Esophagus muscularis mucosa (tissue), 3 donors: ENCODE measurements at regions not wholly inside any gene's neighbourhood (a gene's known extent, or its start where the extent isn't known, plus 50 kb on each side); places are given as distances from the start of the nearest gene placed in this dataset.

Source experiments
- POLR2A ChIP-seq: fragments of 450-650 bp; IDR thresholded peaks from one replicate; pipeline ENCODE4 v1.6.1; 2017; ENCODE audit warnings: antibody characterized with exemption, moderate library complexity, mild to moderate bottlenecking, low read depth
- TF ChIP-seq, protein P1 (sequence below), 3 experiments: fragments of 200-600 bp in 2 of 3; fragments of 450-650 bp in 1 of 3; sonication (generic) in 2 of 3; IDR thresholded peaks; one replicate each; pipeline ENCODE4 v1.5.1; 2017 to 2019; ENCODE audit warnings: antibody characterized with exemption in 3 of 3, mild to moderate bottlenecking in 2 of 3, moderate library complexity in 1 of 3

DNA sequence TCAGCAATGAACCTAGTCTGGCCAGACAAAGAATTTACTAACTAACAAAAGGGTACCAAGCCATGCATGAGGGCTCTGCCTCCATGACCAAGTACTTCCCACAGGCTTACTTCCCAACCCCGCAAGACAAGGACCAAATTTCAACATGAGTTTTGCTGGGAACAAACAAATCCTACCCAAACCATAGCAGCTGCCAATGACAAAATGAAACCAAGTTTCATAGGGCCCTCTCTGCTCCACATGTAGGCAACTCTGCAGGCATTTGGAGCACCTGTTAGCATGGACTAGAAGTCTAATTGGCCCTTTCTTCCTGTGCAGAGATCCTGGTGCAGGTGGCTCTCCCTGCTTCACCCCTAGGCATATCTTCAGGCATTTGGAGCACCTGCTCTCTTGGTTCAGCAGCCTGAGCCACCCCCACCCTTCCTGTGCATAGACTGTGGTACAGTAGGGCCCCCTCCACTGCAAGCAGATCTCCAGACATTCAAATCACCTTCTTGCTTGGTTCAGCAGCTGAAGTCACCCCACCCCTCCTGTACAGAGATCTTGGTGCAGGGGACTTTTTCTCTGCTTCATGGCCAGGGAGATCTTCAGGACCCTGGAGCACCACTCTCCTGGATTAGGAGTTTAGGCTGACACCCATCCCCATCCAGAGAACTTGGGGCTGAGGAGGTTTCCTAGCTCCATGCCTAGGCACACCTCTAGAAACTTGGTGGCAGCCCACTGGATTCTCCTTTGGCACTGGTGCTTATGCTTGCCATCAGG is 308.7 kb downstream of the RPAP3 start:
- TF ChIP-seq, protein P1, sequence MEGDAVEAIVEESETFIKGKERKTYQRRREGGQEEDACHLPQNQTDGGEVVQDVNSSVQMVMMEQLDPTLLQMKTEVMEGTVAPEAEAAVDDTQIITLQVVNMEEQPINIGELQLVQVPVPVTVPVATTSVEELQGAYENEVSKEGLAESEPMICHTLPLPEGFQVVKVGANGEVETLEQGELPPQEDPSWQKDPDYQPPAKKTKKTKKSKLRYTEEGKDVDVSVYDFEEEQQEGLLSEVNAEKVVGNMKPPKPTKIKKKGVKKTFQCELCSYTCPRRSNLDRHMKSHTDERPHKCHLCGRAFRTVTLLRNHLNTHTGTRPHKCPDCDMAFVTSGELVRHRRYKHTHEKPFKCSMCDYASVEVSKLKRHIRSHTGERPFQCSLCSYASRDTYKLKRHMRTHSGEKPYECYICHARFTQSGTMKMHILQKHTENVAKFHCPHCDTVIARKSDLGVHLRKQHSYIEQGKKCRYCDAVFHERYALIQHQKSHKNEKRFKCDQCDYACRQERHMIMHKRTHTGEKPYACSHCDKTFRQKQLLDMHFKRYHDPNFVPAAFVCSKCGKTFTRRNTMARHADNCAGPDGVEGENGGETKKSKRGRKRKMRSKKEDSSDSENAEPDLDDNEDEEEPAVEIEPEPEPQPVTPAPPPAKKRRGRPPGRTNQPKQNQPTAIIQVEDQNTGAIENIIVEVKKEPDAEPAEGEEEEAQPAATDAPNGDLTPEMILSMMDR (IDR thresholded peaks at IDR 0.05) = no peak
- TF ChIP-seq POLR2A = no peak
